ENCODE measurements at regions not wholly inside any gene's neighbourhood (a gene's known extent, or its start where the extent isn't known, plus 50 kb on each side); places are given as distances from the start of the nearest gene placed in this dataset.

GRCh38 chr11:38296211-38296776, 1698.3 kb upstream of the RAG2 start:
- H3K4me1 ChIP-seq (ENCODE audit: insufficient read depth, low read length) = no peaks in the 10 kb centered on the region
- no peak for DNase-seq (ENCODE audit: insufficient read length, low spot score, missing footprints)
- no peak overlapping the region for H3K27ac ChIP-seq (ENCODE audit: low read depth, low read length)
- H3K9me3 ChIP-seq (ENCODE audit: low read depth, low read length) = no peaks in the 10 kb centered on the region
- no peaks in the 10 kb centered on the region for H3K79me2 ChIP-seq (ENCODE audit: insufficient read depth, low read length)
- no peak overlapping the region for H2AFZ ChIP-seq (ENCODE audit: low read length)
- H3K36me3 ChIP-seq (ENCODE audit: insufficient read depth, low read length) = no peaks in the 10 kb centered on the region
- no peaks in the 10 kb centered on the region for H4K20me1 ChIP-seq (ENCODE audit: insufficient read depth, low read length)
- no peak overlapping the region for H3K4me3 ChIP-seq (ENCODE audit: insufficient read depth, low read length)
- H3K27me3 ChIP-seq (ENCODE audit: insufficient read depth, low read length) = no peaks in the 10 kb centered on the region
- TF ChIP-seq CTCF (IDR thresholded peaks at IDR 0.05; ENCODE audit: extremely low read depth, low read depth, low read length) = no peak
- no peak overlapping the region for H3K4me2 ChIP-seq (ENCODE audit: insufficient read depth, low read length)

DNA sequence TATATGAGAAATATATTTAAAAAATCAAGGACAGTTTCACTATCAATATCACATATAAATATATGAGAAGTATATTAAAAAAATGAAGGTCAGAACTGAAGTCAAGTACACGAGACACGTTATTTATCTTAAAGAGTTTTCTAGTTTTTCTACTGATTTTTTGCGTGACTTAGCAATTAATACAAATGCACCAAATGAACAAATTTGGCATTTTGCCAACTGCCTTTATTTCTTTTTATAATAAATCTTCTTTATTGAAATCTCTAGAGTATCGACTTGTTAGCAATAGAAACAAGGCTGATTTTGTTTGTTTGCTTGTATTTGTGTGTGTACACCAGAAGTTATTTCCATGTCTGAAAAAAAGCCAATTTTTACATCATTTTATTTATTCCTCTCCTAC, 1684.7 kb upstream of the RAG2 start:
- Histone ChIP-seq H3K4me3 (ENCODE audit: insufficient read depth, low read length) (no peak overlapping the region), H4K20me1 (ENCODE audit: insufficient read depth, low read length) (no peaks in the 10 kb centered on the region), H3K4me2 (ENCODE audit: insufficient read depth, low read length) (no peak overlapping the region), H3K79me2 (ENCODE audit: insufficient read depth, low read length) (no peaks in the 10 kb centered on the region), H3K4me1 (ENCODE audit: insufficient read depth, low read length) (no peaks in the 10 kb centered on the region), H3K27ac (ENCODE audit: low read depth, low read length) (no peak overlapping the region), H2AFZ (ENCODE audit: low read length) (no peak overlapping the region), H3K9me3 (ENCODE audit: low read depth, low read length) (no peaks in the 10 kb centered on the region), H3K27me3 (ENCODE audit: insufficient read depth, low read length) (no peaks in the 10 kb centered on the region), H3K36me3 (ENCODE audit: insufficient read depth, low read length) (no peaks in the 10 kb centered on the region)
- DNase-seq (ENCODE audit: insufficient read length, low spot score, missing footprints) = no peak
- TF ChIP-seq CTCF (IDR thresholded peaks at IDR 0.05; ENCODE audit: extremely low read depth, low read depth, low read length) = no peak

GRCh38 chr11:38278457-38279141, 1680.6 kb upstream of the RAG2 start:
- DNase-seq (ENCODE audit: insufficient read length, low spot score, missing footprints) = no peak
- no peaks in the 10 kb centered on the region for H3K36me3 ChIP-seq (ENCODE audit: insufficient read depth, low read length)
- no peaks in the 10 kb centered on the region for H4K20me1 ChIP-seq (ENCODE audit: insufficient read depth, low read length)
- no peak overlapping the region for H3K4me3 ChIP-seq (ENCODE audit: insufficient read depth, low read length)
- no peaks in the 10 kb centered on the region for H3K9me3 ChIP-seq (ENCODE audit: low read depth, low read length)
- H3K4me2 ChIP-seq (ENCODE audit: insufficient read depth, low read length) = no peak overlapping the region
- H3K79me2 ChIP-seq (ENCODE audit: insufficient read depth, low read length) = no peaks in the 10 kb centered on the region
- no peaks in the 10 kb centered on the region for H3K27me3 ChIP-seq (ENCODE audit: insufficient read depth, low read length)
- H3K27ac ChIP-seq (ENCODE audit: low read depth, low read length) = no peak overlapping the region
- no peak for TF ChIP-seq CTCF (IDR thresholded peaks at IDR 0.05; ENCODE audit: extremely low read depth, low read depth, low read length)
- H3K4me1 ChIP-seq (ENCODE audit: insufficient read depth, low read length) = no peaks in the 10 kb centered on the region
- H2AFZ ChIP-seq (ENCODE audit: low read length) = no peak overlapping the region

GRCh38 chr11:38274031-38274430, 1676.0 kb upstream of the RAG2 start:
- Histone ChIP-seq H3K4me3 (ENCODE audit: insufficient read depth, low read length) (no peak overlapping the region), H3K79me2 (ENCODE audit: insufficient read depth, low read length) (no peaks in the 10 kb centered on the region), H3K36me3 (ENCODE audit: insufficient read depth, low read length) (no peaks in the 10 kb centered on the region), H2AFZ (ENCODE audit: low read length) (no peak overlapping the region), H3K9me3 (ENCODE audit: low read depth, low read length) (no peaks in the 10 kb centered on the region), H3K27me3 (ENCODE audit: insufficient read depth, low read length) (no peaks in the 10 kb centered on the region), H3K4me1 (ENCODE audit: insufficient read depth, low read length) (no peaks in the 10 kb centered on the region), H4K20me1 (ENCODE audit: insufficient read depth, low read length) (no peaks in the 10 kb centered on the region), H3K27ac (ENCODE audit: low read depth, low read length) (no peak overlapping the region), H3K4me2 (ENCODE audit: insufficient read depth, low read length) (no peak overlapping the region)
- TF ChIP-seq CTCF (IDR thresholded peaks at IDR 0.05; ENCODE audit: extremely low read depth, low read depth, low read length) = no peak
- no peak for DNase-seq (ENCODE audit: insufficient read length, low spot score, missing footprints)

All from osteoblast (primary cell).